Muscle of leg (tissue), 3 donors: ENCODE measurements at regions not wholly inside any gene's neighbourhood (a gene's known extent, or its start where the extent isn't known, plus 50 kb on each side); places are given as distances from the start of the nearest gene placed in this dataset.

Experiments used
- DNase-seq: peaks from one replicate; pipeline ENCODE4 v3.0.0; 2013
- H3K27ac ChIP-seq: one replicate; pipeline ENCODE4 v1.5.1; 2013; ENCODE audit warnings: mild to moderate bottlenecking, low read length, control low read depth
- H3K27me3 ChIP-seq: one replicate; pipeline ENCODE4 v1.6.1; 2013; ENCODE audit warnings: low read length; ENCODE audit not compliant: control insufficient read depth, insufficient read depth
- H3K36me3 ChIP-seq: one replicate; pipeline ENCODE4 v1.6.1; 2013; ENCODE audit warnings: low read length; ENCODE audit not compliant: control insufficient read depth, insufficient read depth
- H3K4me1 ChIP-seq: one replicate; pipeline ENCODE4 v1.6.1; 2013; ENCODE audit warnings: low read length; ENCODE audit not compliant: control insufficient read depth, insufficient read depth
- H3K4me3 ChIP-seq: one replicate; pipeline ENCODE4 v1.5.1; 2013; ENCODE audit warnings: low read length, control low read depth
- H3K9me3 ChIP-seq: replicated peaks from 2 replicates; pipeline ENCODE4 v1.6.1; 2013; ENCODE audit warnings: low read depth, low read length; ENCODE audit not compliant: control insufficient read depth
- WGBS: methylation state at CpG from one replicate; pipeline ENCODE4 v1.1.5; 2013; ENCODE audit warnings: missing lambda C conversion rate; ENCODE audit not compliant: insufficient coverage; 5-methylcytosine and 5-hydroxymethylcytosine counted together

GRCh38 chr19:30656520-30657100 lies 284.4 kb downstream of the ZNF536 start:
- 80% methylated on average over 7 of the region's 10 CpGs for WGBS
- Histone ChIP-seq H3K9me3 (no peaks in the 10 kb centered on the region), H3K36me3 (no peaks in the 10 kb centered on the region), H3K4me3 (no peak overlapping the region), H3K27ac (no peak overlapping the region), H3K4me1 (no peaks in the 10 kb centered on the region), H3K27me3 (peaks cover 7% of the 10 kb centered on the region)
- DNase-seq = no peak

GRCh38 chr19:30653646-30654386 lies 281.6 kb downstream of the ZNF536 start:
- Histone ChIP-seq H3K36me3 (no peaks in the 10 kb centered on the region), H3K9me3 (no peaks in the 10 kb centered on the region), H3K27me3 (peaks cover 9% of the 10 kb centered on the region), H3K4me1 (peaks cover 2% of the 10 kb centered on the region), H3K4me3 (no peak overlapping the region), H3K27ac (no peak overlapping the region)
- DNase-seq = no peak
- 69% methylated on average over 7 of the region's 13 CpGs for WGBS

- DNase-seq = no peak
- Histone ChIP-seq H3K27me3 (peaks cover 18% of the 10 kb centered on the region), H3K4me3 (no peak overlapping the region), H3K27ac (no peak overlapping the region), H3K9me3 (no peaks in the 10 kb centered on the region), H3K36me3 (no peaks in the 10 kb centered on the region), H3K4me1 (peaks cover 12% of the 10 kb centered on the region)
- WGBS = 100% methylated on average over 5 of the region's 10 CpGs
These were observed 280.6 kb downstream of the ZNF536 start for GRCh38 chr19:30652751-30653150.

- Histone ChIP-seq H3K4me3 (no peak overlapping the region), H3K9me3 (no peaks in the 10 kb centered on the region), H3K27me3 (peaks cover 20% of the 10 kb centered on the region), H3K36me3 (no peaks in the 10 kb centered on the region), H3K4me1 (peaks cover 12% of the 10 kb centered on the region), H3K27ac (no peak overlapping the region)
- 80% methylated on average over 1 of the region's 2 CpGs for WGBS
- DNase-seq = no peak
These were observed 279.5 kb downstream of the ZNF536 start for GRCh38 chr19:30651691-30652090.

GRCh38 chr19:30651066-30651465 lies 278.9 kb downstream of the ZNF536 start:
- peaks cover 12% of the 10 kb centered on the region for H3K4me1 ChIP-seq
- DNase-seq = no peak
- H3K36me3 ChIP-seq = no peaks in the 10 kb centered on the region
- WGBS = 69% methylated on average over 4 of the region's 10 CpGs
- H3K27ac ChIP-seq = no peak overlapping the region
- no peaks in the 10 kb centered on the region for H3K9me3 ChIP-seq
- H3K27me3 ChIP-seq = peaks cover 20% of the 10 kb centered on the region
- no peak overlapping the region for H3K4me3 ChIP-seq

GRCh38 chr19:30649934-30650614 lies 277.9 kb downstream of the ZNF536 start:
- 0% methylated on average over 2 of the region's 9 CpGs for WGBS
- H3K9me3 ChIP-seq = no peaks in the 10 kb centered on the region

GRCh38 chr19:30648866-30649862 lies 277.0 kb downstream of the ZNF536 start:
- peaks cover 12% of the 10 kb centered on the region for H3K4me1 ChIP-seq
- DNase-seq = no peak
- H3K9me3 ChIP-seq = no peaks in the 10 kb centered on the region
- peaks cover 20% of the 10 kb centered on the region for H3K27me3 ChIP-seq
- no peaks in the 10 kb centered on the region for H3K36me3 ChIP-seq
- H3K4me3 ChIP-seq = no peak overlapping the region
- WGBS = 75% methylated on average over 7 of the region's 12 CpGs
- H3K27ac ChIP-seq = peak overlapping the region; percentile 35

More at GRCh38 chr19:30649934-30650614, 277.9 kb downstream of the ZNF536 start:
- peak; percentile 84 for DNase-seq
- no peak overlapping the region for H3K4me3 ChIP-seq
- peaks cover 12% of the 10 kb centered on the region for H3K4me1 ChIP-seq
- no peak overlapping the region for H3K27ac ChIP-seq
- no peaks in the 10 kb centered on the region for H3K36me3 ChIP-seq
- peaks cover 20% of the 10 kb centered on the region for H3K27me3 ChIP-seq

GRCh38 chr19:30647891-30648720 lies 275.9 kb downstream of the ZNF536 start:
- Histone ChIP-seq H3K27ac (no peak overlapping the region), H3K4me1 (peaks cover 12% of the 10 kb centered on the region), H3K27me3 (peaks cover 13% of the 10 kb centered on the region), H3K4me3 (no peak overlapping the region), H3K9me3 (no peaks in the 10 kb centered on the region), H3K36me3 (no peaks in the 10 kb centered on the region)
- no peak for DNase-seq
- 40% methylated on average over 12 of the region's 19 CpGs for WGBS

- Histone ChIP-seq H3K9me3 (no peaks in the 10 kb centered on the region), H3K4me1 (peaks cover 12% of the 10 kb centered on the region), H3K27me3 (peaks cover 13% of the 10 kb centered on the region), H3K4me3 (no peak overlapping the region), H3K36me3 (no peaks in the 10 kb centered on the region), H3K27ac (no peak overlapping the region)
- WGBS = 20% methylated on average over 1 of the region's 6 CpGs
- no peak for DNase-seq
These were observed 274.6 kb downstream of the ZNF536 start for GRCh38 chr19:30646806-30647205.
